HG03354 (cell line): ENCODE measurements at regions not wholly inside any gene's neighbourhood (a gene's known extent, or its start where the extent isn't known, plus 50 kb on each side); places are given as distances from the start of the nearest gene placed in this dataset.
"Not testable (repeated sequence)": the region's sequence is repeated elsewhere in the genome, so short reads cannot be mapped to it uniquely, and the experiment has no call there.

Experiments
- ATAC-seq: cut with Tn5 transposase; IDR thresholded peaks from one replicate; pipeline ENCODE4 v1.9.1; 2021; ENCODE audit warnings: mild to moderate bottlenecking; ENCODE audit not compliant: unreplicated experiment, poor library complexity, severe bottlenecking

- ATAC-seq: no peak
These were observed 1265.5 kb upstream of the ACVR2A start for GRCh38 chr2:146579147-146579930.

- ATAC-seq: no peak
These were observed 1268.3 kb upstream of the ACVR2A start for GRCh38 chr2:146576339-146577111.

GRCh38 chr2:146572598-146572997 lies 1272.2 kb upstream of the ACVR2A start:
- ATAC-seq: no peak

GRCh38 chr2:146561996-146562395 lies 1282.8 kb upstream of the ACVR2A start:
- ATAC-seq: no peak

GRCh38 chr2:146547236-146547635 lies 1297.6 kb upstream of the ACVR2A start:
- no peak for ATAC-seq

- no peak for ATAC-seq
These were observed 1300.1 kb upstream of the ACVR2A start for GRCh38 chr2:146544701-146545100.

- ATAC-seq: no peak
These were observed 1302.9 kb upstream of the ACVR2A start for GRCh38 chr2:146541896-146542295.

GRCh38 chr2:146540271-146540932 lies 1304.4 kb upstream of the ACVR2A start:
- ATAC-seq: no peak

- ATAC-seq: not testable (repeated sequence)
These were observed 1305.1 kb upstream of the ACVR2A start for GRCh38 chr2:146539739-146540138.

GRCh38 chr2:146537477-146537876 lies 1307.4 kb upstream of the ACVR2A start:
- ATAC-seq: no peak

GRCh38 chr2:146532509-146533147 lies 1312.2 kb upstream of the ACVR2A start:
- no peak for ATAC-seq

GRCh38 chr2:146532009-146532408 lies 1312.8 kb upstream of the ACVR2A start:
- no peak for ATAC-seq

- ATAC-seq: no peak
These were observed 1313.9 kb upstream of the ACVR2A start for GRCh38 chr2:146530886-146531285.

GRCh38 chr2:146527166-146527565 lies 1317.7 kb upstream of the ACVR2A start:
- ATAC-seq: no peak

- no peak for ATAC-seq
These were observed 1321.6 kb upstream of the ACVR2A start for GRCh38 chr2:146523196-146523595.

- no peak for ATAC-seq
These were observed 1338.0 kb upstream of the ACVR2A start for GRCh38 chr2:146506851-146507250.

GRCh38 chr2:146503366-146503765 lies 1341.5 kb upstream of the ACVR2A start:
- no peak for ATAC-seq

- ATAC-seq: peak; percentile 76
These were observed 1348.6 kb upstream of the ACVR2A start for GRCh38 chr2:146496248-146496647.

- ATAC-seq: no peak
These were observed 1355.4 kb upstream of the ACVR2A start for GRCh38 chr2:146489386-146489785.

GRCh38 chr2:146481629-146482028 lies 1363.2 kb upstream of the ACVR2A start:
- no peak for ATAC-seq
